ENCODE measurements at regions not wholly inside any gene's neighbourhood (a gene's known extent, or its start where the extent isn't known, plus 50 kb on each side); places are given as distances from the start of the nearest gene placed in this dataset.

GRCh38 chr7:63931057-63931600, 67.5 kb upstream of the ZNF722 start:
- no peak for DNase-seq
- H3K4me1 Mint-ChIP-seq (ENCODE audit: low read depth) = no peaks in the 10 kb centered on the region
- H3K27ac Mint-ChIP-seq = no peak overlapping the region
- CTCF ChIA-PET = no interaction called here
- H3K36me3 Mint-ChIP-seq (ENCODE audit: low read depth) = no peaks in the 10 kb centered on the region
- no peak overlapping the region for H3K4me3 Mint-ChIP-seq
- no peaks in the 10 kb centered on the region for H3K27me3 Mint-ChIP-seq (ENCODE audit: low read depth)
- intact Hi-C loops (cut with micrococcal nuclease) = no loop called here
- H3K9me3 Mint-ChIP-seq = no peaks in the 10 kb centered on the region

DNA sequence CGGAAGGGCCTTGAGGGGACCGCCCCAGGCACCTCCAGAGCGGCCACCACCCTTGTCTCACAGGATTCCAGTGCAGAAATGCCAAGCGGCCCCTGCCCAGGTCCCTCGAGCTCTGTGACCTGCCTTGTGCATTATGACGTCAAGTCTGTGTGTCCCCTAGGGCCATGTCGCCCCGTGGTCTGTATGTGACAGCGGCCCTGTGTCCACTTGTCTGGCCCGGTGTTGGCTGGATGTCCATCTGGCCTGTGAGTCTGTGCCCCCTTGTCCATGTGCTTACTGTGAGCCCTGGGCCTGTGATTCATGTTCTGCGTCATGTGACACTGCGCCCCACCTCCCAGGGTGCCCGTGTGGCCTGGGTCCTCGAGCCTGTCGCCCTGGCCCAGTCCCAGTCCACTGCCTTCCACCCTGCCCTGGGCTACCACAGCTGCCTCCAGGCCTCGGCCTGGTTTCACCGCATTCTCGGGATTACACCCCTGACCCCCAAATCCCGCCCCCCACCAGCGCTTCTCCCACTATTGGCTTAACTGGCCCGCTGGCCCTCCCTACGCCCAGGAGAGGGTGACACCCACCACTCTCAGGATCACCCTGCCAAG, 66.6 kb upstream of the ZNF722 start:
- Mint-ChIP-seq H3K9me3 (no peaks in the 10 kb centered on the region), H3K4me3 (no peak overlapping the region), H3K27me3 (ENCODE audit: low read depth) (no peaks in the 10 kb centered on the region), H3K27ac (no peak overlapping the region), H3K36me3 (ENCODE audit: low read depth) (no peaks in the 10 kb centered on the region), H3K4me1 (ENCODE audit: low read depth) (no peaks in the 10 kb centered on the region)
- no peak for DNase-seq
- intact Hi-C loops (cut with micrococcal nuclease) = no loop called here
- CTCF ChIA-PET = no interaction called here
